ENCODE measurements at regions not wholly inside any gene's neighbourhood (a gene's known extent, or its start where the extent isn't known, plus 50 kb on each side); places are given as distances from the start of the nearest gene placed in this dataset.
"Not testable (repeated sequence)": the region's sequence is repeated elsewhere in the genome, so short reads cannot be mapped to it uniquely, and the experiment has no call there.

DNA sequence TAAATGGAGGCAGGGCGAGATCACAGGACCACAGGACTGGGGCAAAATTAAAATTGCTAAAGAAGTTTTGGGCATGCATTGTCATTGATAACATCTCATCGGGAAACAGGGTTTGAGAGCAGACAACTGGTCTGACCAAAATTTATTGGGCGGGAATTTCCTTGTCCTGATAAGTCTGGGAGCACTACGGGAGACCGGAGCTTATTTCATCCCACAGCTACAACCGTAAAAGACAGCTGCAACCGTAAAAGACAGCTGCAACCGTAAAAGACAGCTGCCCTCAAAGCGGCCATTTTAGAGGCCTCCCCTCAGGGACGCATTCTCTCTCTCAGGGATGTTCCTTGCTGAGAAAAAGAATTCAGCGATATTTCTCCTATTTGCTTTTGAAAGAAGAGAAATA is 170.4 kb upstream of the NPAP1 start:
- DNase-seq (ENCODE audit: extremely low spot score, unreplicated experiment); H3K4me1 Mint-ChIP-seq (ENCODE audit: unreplicated experiment); H3K36me3 Mint-ChIP-seq (ENCODE audit: unreplicated experiment); H3K27ac Mint-ChIP-seq (ENCODE audit: unreplicated experiment); H3K27me3 Mint-ChIP-seq (ENCODE audit: unreplicated experiment); H3K4me3 Mint-ChIP-seq (ENCODE audit: unreplicated experiment): not testable (repeated sequence)
- H3K9me3 Mint-ChIP-seq (ENCODE audit: unreplicated experiment), result peaks cover 33% of the 10 kb centered on the region

DNA sequence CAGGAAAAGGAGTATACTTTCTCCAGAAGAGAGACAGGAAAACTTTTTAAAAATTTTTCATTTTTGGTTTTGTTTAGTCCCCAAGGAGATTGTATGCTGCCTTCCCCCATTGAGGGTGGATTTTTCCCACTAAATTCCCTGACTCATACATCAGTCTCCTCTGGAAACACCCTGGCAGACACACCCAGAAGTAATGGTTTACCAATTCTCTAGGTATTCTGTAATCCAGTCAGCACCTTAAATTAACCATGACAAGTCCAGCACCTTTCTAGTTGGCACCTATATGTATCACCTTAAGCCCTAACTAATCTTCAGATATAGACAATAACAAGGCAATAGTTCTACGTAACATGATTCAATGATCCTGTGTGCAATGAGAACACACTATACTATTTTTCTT is 165.9 kb upstream of the NPAP1 start:
- H3K27ac Mint-ChIP-seq (ENCODE audit: unreplicated experiment); DNase-seq (ENCODE audit: extremely low spot score, unreplicated experiment); H3K4me1 Mint-ChIP-seq (ENCODE audit: unreplicated experiment); H3K27me3 Mint-ChIP-seq (ENCODE audit: unreplicated experiment); H3K4me3 Mint-ChIP-seq (ENCODE audit: unreplicated experiment); H3K36me3 Mint-ChIP-seq (ENCODE audit: unreplicated experiment): not testable (repeated sequence)
- peaks cover 51% of the 10 kb centered on the region for H3K9me3 Mint-ChIP-seq (ENCODE audit: unreplicated experiment)

DNA sequence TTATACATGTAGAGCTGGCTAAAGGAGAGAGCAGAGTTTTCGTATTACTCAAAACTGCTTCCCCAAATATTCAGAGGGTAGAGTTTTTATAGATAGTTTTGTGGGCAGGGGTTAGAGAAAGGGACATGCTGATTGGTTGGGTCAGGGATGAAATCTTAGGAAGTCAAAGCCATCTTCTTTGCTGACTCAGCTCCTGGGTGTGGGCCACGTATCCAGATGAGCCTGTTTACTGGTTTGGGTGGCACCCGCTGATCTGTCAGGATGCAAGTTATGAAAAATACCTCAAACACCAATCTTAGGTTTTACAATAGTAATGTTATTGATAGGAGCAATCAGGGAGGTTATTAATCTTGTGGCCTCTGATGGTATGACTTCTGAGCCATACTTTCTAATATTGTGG is 164.0 kb upstream of the NPAP1 start:
- H3K4me1 Mint-ChIP-seq (ENCODE audit: unreplicated experiment); DNase-seq (ENCODE audit: extremely low spot score, unreplicated experiment); H3K36me3 Mint-ChIP-seq (ENCODE audit: unreplicated experiment); H3K4me3 Mint-ChIP-seq (ENCODE audit: unreplicated experiment); H3K27me3 Mint-ChIP-seq (ENCODE audit: unreplicated experiment); H3K27ac Mint-ChIP-seq (ENCODE audit: unreplicated experiment): not testable (repeated sequence)
- peaks cover 58% of the 10 kb centered on the region for H3K9me3 Mint-ChIP-seq (ENCODE audit: unreplicated experiment)

DNA sequence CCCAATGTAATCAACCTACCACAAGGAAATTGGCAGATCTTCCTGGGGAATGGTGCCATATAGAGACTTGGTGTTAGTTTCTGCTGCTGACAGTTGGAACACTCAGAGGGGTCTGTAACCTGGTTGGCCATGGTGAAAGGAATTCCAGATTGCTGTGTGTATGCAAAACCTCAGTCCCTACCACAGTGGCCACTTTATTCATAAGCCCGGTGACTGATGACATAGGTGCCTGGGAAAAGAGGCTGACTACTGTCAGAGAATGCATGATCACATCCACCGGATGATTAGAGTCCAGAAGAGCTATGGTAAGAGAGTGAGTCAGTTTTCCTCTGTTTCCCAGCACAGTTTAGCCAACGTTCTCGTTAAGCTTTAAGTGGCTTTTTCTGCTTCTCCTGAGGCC is 156.8 kb upstream of the NPAP1 start:
- not testable (repeated sequence) for H3K27me3 Mint-ChIP-seq (ENCODE audit: unreplicated experiment); H3K4me1 Mint-ChIP-seq (ENCODE audit: unreplicated experiment); H3K27ac Mint-ChIP-seq (ENCODE audit: unreplicated experiment); H3K4me3 Mint-ChIP-seq (ENCODE audit: unreplicated experiment); H3K36me3 Mint-ChIP-seq (ENCODE audit: unreplicated experiment); DNase-seq (ENCODE audit: extremely low spot score, unreplicated experiment)
- H3K9me3 Mint-ChIP-seq (ENCODE audit: unreplicated experiment), result peaks cover 28% of the 10 kb centered on the region

DNA sequence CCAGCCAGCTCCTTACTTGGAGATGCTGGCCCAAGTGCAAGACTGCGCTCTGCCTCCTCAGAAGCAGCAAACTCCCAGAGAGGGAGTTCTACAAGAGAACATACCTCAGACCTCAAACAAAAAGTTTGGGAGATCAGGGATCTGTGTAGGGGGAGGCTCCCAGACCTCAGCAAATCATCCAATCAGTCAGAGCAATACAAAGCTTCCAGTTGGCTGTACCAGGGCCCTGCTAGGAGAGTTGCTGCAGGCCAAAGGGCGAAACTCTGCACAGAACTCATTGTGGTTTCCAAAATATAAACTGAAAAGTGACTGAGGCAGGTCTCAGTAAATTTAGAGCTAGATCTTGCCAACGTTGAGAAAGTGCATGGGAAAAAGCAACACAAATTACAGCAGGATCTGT is 144.3 kb upstream of the NPAP1 start:
- H3K4me3 Mint-ChIP-seq (ENCODE audit: unreplicated experiment); H3K36me3 Mint-ChIP-seq (ENCODE audit: unreplicated experiment); H3K4me1 Mint-ChIP-seq (ENCODE audit: unreplicated experiment); DNase-seq (ENCODE audit: extremely low spot score, unreplicated experiment); H3K27ac Mint-ChIP-seq (ENCODE audit: unreplicated experiment); H3K27me3 Mint-ChIP-seq (ENCODE audit: unreplicated experiment): not testable (repeated sequence)
- H3K9me3 Mint-ChIP-seq (ENCODE audit: unreplicated experiment), result peaks cover 36% of the 10 kb centered on the region

DNA sequence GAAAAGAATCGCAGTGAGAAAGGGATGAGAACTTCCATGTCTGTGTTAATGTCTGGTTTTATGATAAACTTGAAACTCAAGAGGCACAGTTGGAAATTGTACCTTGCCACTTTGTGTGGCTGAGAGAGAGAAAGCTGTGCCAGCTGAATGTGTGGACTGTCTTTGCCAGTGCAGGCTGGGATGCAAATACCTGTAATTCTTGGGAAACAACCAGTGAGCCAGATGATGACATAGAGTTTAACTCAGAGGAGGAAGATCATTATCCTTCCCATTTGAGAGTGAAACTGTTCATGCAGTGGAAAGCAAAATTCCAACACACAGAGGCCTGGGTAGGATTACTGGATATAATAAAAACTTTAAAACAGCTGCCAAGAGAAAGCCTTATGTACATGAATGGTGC is 141.5 kb upstream of the NPAP1 start:
- H3K9me3 Mint-ChIP-seq (ENCODE audit: unreplicated experiment), result peaks cover 45% of the 10 kb centered on the region
- not testable (repeated sequence) for H3K27ac Mint-ChIP-seq (ENCODE audit: unreplicated experiment); DNase-seq (ENCODE audit: extremely low spot score, unreplicated experiment); H3K4me3 Mint-ChIP-seq (ENCODE audit: unreplicated experiment); H3K36me3 Mint-ChIP-seq (ENCODE audit: unreplicated experiment); H3K27me3 Mint-ChIP-seq (ENCODE audit: unreplicated experiment); H3K4me1 Mint-ChIP-seq (ENCODE audit: unreplicated experiment)

DNA sequence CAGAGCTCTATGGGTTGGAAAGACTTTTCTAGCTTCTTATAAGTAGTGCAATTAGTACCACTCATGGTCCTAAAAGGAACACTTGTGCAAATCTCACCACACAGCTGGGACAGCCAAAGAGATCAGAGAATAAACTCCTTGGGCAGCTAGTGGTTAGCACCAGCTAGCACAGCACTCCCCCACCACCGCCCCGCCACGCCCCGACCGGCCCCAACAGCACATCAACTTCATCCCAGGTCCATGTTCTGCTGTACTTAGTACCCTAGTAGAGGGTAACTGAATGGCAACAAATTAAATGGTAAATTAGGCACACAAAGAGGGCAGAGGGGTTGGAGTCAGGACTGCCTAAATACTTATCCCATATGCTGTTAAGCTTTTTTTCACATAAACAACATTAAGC is 118.3 kb upstream of the NPAP1 start:
- not testable (repeated sequence) for H3K36me3 Mint-ChIP-seq (ENCODE audit: unreplicated experiment); H3K27me3 Mint-ChIP-seq (ENCODE audit: unreplicated experiment); H3K4me1 Mint-ChIP-seq (ENCODE audit: unreplicated experiment); H3K27ac Mint-ChIP-seq (ENCODE audit: unreplicated experiment); H3K4me3 Mint-ChIP-seq (ENCODE audit: unreplicated experiment); DNase-seq (ENCODE audit: extremely low spot score, unreplicated experiment)
- peaks cover 38% of the 10 kb centered on the region for H3K9me3 Mint-ChIP-seq (ENCODE audit: unreplicated experiment)

DNA sequence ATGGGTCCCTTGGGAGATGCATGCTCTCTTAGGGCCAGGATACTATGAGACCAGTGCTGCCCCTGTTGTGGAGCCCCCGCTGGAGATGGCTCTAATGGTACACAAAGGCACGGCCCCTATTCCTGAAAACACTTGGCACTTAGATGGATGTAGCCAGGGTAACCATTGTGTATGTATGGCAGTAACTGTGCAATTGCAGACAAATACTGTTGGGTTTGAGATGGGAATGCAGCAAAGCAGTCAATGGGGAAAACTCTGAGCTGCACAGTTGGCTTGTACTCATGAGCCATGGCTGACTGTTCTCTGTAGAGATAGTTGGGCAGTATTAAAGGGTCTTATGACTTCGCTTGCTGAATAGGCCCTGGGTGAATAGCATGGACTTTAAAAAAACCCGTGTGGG is 67.9 kb upstream of the NPAP1 start:
- Mint-ChIP-seq H3K9me3 (ENCODE audit: unreplicated experiment) (peaks cover 74% of the 10 kb centered on the region), H3K4me3 (ENCODE audit: unreplicated experiment) (no peak overlapping the region), H3K4me1 (ENCODE audit: unreplicated experiment) (no peaks in the 10 kb centered on the region), H3K36me3 (ENCODE audit: unreplicated experiment) (peaks cover under 1% of the 10 kb centered on the region), H3K27me3 (ENCODE audit: unreplicated experiment) (no peaks in the 10 kb centered on the region), H3K27ac (ENCODE audit: unreplicated experiment) (no peak overlapping the region)
- TF ChIP-seq, protein P1, sequence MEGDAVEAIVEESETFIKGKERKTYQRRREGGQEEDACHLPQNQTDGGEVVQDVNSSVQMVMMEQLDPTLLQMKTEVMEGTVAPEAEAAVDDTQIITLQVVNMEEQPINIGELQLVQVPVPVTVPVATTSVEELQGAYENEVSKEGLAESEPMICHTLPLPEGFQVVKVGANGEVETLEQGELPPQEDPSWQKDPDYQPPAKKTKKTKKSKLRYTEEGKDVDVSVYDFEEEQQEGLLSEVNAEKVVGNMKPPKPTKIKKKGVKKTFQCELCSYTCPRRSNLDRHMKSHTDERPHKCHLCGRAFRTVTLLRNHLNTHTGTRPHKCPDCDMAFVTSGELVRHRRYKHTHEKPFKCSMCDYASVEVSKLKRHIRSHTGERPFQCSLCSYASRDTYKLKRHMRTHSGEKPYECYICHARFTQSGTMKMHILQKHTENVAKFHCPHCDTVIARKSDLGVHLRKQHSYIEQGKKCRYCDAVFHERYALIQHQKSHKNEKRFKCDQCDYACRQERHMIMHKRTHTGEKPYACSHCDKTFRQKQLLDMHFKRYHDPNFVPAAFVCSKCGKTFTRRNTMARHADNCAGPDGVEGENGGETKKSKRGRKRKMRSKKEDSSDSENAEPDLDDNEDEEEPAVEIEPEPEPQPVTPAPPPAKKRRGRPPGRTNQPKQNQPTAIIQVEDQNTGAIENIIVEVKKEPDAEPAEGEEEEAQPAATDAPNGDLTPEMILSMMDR (IDR thresholded peaks at IDR 0.05), result no peak
- no peak for DNase-seq (ENCODE audit: extremely low spot score, unreplicated experiment)

DNA sequence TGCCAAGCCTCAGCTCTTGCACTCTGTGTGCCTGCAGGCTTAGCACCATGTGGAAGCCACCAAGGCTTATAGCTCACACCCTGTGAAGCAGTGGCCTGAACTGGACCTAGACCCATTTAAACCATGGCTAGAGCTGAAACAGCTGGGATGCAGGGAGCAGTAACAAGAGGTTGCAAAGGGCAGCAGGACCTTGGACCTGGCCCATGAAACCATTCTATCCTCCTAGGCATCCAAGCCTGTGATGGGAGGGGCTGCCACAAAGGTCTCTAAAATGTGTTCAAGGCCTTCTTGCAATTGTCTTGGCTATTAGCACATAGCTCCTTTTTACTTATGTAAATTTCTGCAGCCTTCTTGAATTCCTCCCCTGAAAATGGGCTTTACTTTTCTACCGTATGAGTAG is 57.9 kb upstream of the NPAP1 start:
- peaks cover 56% of the 10 kb centered on the region for H3K9me3 Mint-ChIP-seq (ENCODE audit: unreplicated experiment)

More for the DNA sequence above, 57.9 kb upstream of the NPAP1 start:
- H3K27me3 Mint-ChIP-seq (ENCODE audit: unreplicated experiment), result no peaks in the 10 kb centered on the region
- H3K4me1 Mint-ChIP-seq (ENCODE audit: unreplicated experiment), result no peaks in the 10 kb centered on the region
- no peak overlapping the region for H3K27ac Mint-ChIP-seq (ENCODE audit: unreplicated experiment)
- no peak for DNase-seq (ENCODE audit: extremely low spot score, unreplicated experiment)
- TF ChIP-seq, protein P1 (IDR thresholded peaks at IDR 0.05), result no peak
- H3K4me3 Mint-ChIP-seq (ENCODE audit: unreplicated experiment), result no peak overlapping the region
- peaks cover 2% of the 10 kb centered on the region for H3K36me3 Mint-ChIP-seq (ENCODE audit: unreplicated experiment)
